Astrocyte of the spinal cord (primary cell): ENCODE measurements at regions not wholly inside any gene's neighbourhood (a gene's known extent, or its start where the extent isn't known, plus 50 kb on each side); places are given as distances from the start of the nearest gene placed in this dataset.

Experiments
- DNase-seq: peaks from one replicate; pipeline ENCODE4 v3.0.0; 2011; ENCODE audit warnings: low read depth, low spot score
- H3K4me3 ChIP-seq: 2 replicates; pipeline ENCODE4 v1.5.1; 2011; ENCODE audit warnings: low read depth, mild to moderate bottlenecking, low read length, moderate library complexity
- in situ Hi-C: cut with HindIII; loops from 2 replicates; pipeline ENCODE4 v1.10.0; 2017; ENCODE audit warnings: low sequenced_read_pairs
- TF ChIP-seq, protein P1 (sequence below): IDR thresholded peaks from 2 replicates; pipeline ENCODE4 v1.5.1; 2012; ENCODE audit warnings: low read depth, mild to moderate bottlenecking, low read length, inconsistent platforms

- H3K4me3 ChIP-seq = no peak overlapping the region
- TF ChIP-seq, protein P1, sequence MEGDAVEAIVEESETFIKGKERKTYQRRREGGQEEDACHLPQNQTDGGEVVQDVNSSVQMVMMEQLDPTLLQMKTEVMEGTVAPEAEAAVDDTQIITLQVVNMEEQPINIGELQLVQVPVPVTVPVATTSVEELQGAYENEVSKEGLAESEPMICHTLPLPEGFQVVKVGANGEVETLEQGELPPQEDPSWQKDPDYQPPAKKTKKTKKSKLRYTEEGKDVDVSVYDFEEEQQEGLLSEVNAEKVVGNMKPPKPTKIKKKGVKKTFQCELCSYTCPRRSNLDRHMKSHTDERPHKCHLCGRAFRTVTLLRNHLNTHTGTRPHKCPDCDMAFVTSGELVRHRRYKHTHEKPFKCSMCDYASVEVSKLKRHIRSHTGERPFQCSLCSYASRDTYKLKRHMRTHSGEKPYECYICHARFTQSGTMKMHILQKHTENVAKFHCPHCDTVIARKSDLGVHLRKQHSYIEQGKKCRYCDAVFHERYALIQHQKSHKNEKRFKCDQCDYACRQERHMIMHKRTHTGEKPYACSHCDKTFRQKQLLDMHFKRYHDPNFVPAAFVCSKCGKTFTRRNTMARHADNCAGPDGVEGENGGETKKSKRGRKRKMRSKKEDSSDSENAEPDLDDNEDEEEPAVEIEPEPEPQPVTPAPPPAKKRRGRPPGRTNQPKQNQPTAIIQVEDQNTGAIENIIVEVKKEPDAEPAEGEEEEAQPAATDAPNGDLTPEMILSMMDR = no peak
- no peak for DNase-seq
- in situ Hi-C loops = no loop called here
These were observed 144.6 kb downstream of the TDRD15 start for GRCh38 chr2:21268197-21268877.

- in situ Hi-C loops = no loop called here
- TF ChIP-seq, protein P1 = no peak
These were observed 145.1 kb downstream of the TDRD15 start for GRCh38 chr2:21268878-21269224.

DNA sequence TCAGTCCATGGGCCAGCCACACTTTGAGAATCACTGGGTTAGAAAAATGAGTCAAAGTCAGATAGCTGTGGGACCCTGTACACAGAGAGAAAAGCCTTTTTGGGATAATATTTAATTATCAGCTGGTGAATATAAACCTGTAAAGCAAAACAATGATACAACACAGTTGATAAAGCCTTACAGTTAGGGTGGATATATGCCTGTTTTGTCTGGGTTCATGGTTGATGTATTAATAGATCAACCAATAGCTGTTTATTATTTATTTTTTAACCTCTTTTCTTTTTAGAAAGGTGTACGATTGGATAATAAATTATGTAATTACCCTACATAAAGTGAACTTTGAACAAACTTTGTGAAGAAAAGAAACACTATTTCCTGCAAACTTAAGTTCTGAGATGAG lies 145.6 kb downstream of the TDRD15 start:
- in situ Hi-C loops = no loop called here
- no peak overlapping the region for H3K4me3 ChIP-seq
- TF ChIP-seq, protein P1 = no peak
- DNase-seq = no peak

More at GRCh38 chr2:21268878-21269224, 145.1 kb downstream of the TDRD15 start:
- H3K4me3 ChIP-seq = no peak overlapping the region
- no peak for DNase-seq

GRCh38 chr2:21270083-21270491 lies 146.3 kb downstream of the TDRD15 start:
- no peak for DNase-seq
- in situ Hi-C loops = no loop called here
- H3K4me3 ChIP-seq = no peak overlapping the region
- TF ChIP-seq, protein P1 = no peak

DNA sequence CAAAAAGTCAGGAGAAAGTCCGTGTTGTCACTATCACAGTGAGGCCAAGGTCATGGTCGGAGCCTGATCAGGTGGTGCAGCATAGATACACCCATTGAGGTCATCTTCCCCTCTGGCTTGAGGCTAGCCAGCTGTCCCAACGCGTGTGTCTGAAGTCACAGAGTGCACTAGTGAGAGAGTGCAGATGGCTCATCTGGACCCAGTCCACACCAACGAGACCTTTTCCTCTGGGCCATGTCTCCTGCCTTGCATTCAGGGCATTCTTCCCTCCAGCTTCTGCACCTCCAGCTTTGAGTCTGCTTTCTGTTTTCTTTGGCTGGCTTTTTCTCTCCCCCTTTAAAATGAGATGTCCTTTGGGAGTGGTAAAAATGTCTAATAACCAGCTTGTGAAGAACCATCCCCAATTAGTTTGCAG lies 146.9 kb downstream of the TDRD15 start:
- TF ChIP-seq, protein P1 = no peak
- no peak for DNase-seq
- in situ Hi-C loops = no loop called here
- no peak overlapping the region for H3K4me3 ChIP-seq

GRCh38 chr2:21276163-21276562 lies 152.4 kb downstream of the TDRD15 start:
- DNase-seq = no peak
- no peak overlapping the region for H3K4me3 ChIP-seq
- TF ChIP-seq, protein P1 = no peak
- in situ Hi-C loops = no loop called here
